ENCODE measurements at regions not wholly inside any gene's neighbourhood (a gene's known extent, or its start where the extent isn't known, plus 50 kb on each side); places are given as distances from the start of the nearest gene placed in this dataset.

DNA sequence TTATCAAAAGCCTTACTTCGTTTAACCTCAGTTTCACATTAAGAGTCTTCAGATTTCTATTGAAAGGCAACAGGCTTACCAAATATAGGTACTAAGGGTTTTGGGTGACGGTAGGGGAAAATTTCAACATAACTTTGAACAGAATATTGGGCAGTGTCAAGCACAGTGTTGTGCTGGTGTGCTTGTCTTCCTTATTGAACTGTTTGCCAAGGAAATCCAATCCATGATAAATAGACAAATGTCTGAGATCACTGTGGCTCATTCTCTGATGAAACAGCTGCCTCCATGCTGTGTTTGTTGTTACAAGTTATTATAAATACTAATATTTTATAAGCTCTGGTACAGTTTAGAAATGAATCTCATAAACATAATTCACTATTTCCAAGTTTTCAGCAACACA is 730.1 kb downstream of the NR2F1-AS1 start:
- no peak overlapping the region for H3K27ac ChIP-seq (ENCODE audit: low read depth, low read length)
- no peaks in the 10 kb centered on the region for H3K79me2 ChIP-seq (ENCODE audit: control insufficient read depth, low read length)
- no peaks in the 10 kb centered on the region for H3K9me2 ChIP-seq (replicated peaks; ENCODE audit: control insufficient read depth, low read length)
- H3K9me3 ChIP-seq (ENCODE audit: control insufficient read depth, insufficient read depth, low read length) = no peaks in the 10 kb centered on the region
- no peak overlapping the region for H3K4me3 ChIP-seq (ENCODE audit: low read length)
- no peaks in the 10 kb centered on the region for H3K27me3 ChIP-seq (ENCODE audit: control insufficient read depth, low read length)
- TF ChIP-seq, protein P1, sequence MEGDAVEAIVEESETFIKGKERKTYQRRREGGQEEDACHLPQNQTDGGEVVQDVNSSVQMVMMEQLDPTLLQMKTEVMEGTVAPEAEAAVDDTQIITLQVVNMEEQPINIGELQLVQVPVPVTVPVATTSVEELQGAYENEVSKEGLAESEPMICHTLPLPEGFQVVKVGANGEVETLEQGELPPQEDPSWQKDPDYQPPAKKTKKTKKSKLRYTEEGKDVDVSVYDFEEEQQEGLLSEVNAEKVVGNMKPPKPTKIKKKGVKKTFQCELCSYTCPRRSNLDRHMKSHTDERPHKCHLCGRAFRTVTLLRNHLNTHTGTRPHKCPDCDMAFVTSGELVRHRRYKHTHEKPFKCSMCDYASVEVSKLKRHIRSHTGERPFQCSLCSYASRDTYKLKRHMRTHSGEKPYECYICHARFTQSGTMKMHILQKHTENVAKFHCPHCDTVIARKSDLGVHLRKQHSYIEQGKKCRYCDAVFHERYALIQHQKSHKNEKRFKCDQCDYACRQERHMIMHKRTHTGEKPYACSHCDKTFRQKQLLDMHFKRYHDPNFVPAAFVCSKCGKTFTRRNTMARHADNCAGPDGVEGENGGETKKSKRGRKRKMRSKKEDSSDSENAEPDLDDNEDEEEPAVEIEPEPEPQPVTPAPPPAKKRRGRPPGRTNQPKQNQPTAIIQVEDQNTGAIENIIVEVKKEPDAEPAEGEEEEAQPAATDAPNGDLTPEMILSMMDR (IDR thresholded peaks at IDR 0.05; ENCODE audit: low read depth, low read length, poor library complexity, severe bottlenecking) = no peak
- no peak for TF ChIP-seq EZH2phosphoT487 (IDR thresholded peaks at IDR 0.05; ENCODE audit: borderline replicate concordance, low read length)
- H3K36me3 ChIP-seq (ENCODE audit: control insufficient read depth, low read length) = no peaks in the 10 kb centered on the region
- no peaks in the 10 kb centered on the region for H3K4me1 ChIP-seq (ENCODE audit: control insufficient read depth, low read length)
- no peaks in the 10 kb centered on the region for H3F3A ChIP-seq (ENCODE audit: control insufficient read depth, insufficient read depth)
- H3K4me2 ChIP-seq (ENCODE audit: low read length) = no peak overlapping the region
- no peaks in the 10 kb centered on the region for H4K20me1 ChIP-seq (ENCODE audit: control insufficient read depth, insufficient read depth, low read depth, low read length)

DNA sequence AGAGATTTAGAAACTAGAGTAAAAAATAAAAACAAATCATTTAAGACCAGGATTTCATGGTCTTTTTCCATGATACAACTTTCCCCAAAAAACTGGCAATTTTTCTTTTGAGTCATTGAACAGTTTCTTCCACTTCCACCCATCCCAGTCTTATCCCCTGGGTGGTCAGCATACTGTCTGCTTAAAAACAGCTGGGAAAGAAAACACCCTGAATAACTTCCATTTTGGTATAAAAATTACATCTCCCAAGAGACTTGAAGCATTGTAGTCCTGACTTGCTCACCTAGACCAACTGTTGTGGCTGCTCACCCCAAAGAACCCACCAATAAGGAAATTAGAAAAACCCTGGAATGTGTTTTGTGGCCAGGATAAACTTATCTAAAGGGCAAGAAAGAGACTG is 731.3 kb downstream of the NR2F1-AS1 start:
- H3K4me1 ChIP-seq (ENCODE audit: control insufficient read depth, low read length) = no peaks in the 10 kb centered on the region
- no peaks in the 10 kb centered on the region for H3K36me3 ChIP-seq (ENCODE audit: control insufficient read depth, low read length)
- H4K20me1 ChIP-seq (ENCODE audit: control insufficient read depth, insufficient read depth, low read depth, low read length) = no peaks in the 10 kb centered on the region
- H3K27me3 ChIP-seq (ENCODE audit: control insufficient read depth, low read length) = no peaks in the 10 kb centered on the region
- no peaks in the 10 kb centered on the region for H3K79me2 ChIP-seq (ENCODE audit: control insufficient read depth, low read length)
- no peaks in the 10 kb centered on the region for H3F3A ChIP-seq (ENCODE audit: control insufficient read depth, insufficient read depth)
- H3K9me3 ChIP-seq (ENCODE audit: control insufficient read depth, insufficient read depth, low read length) = no peaks in the 10 kb centered on the region
- no peak for TF ChIP-seq EZH2phosphoT487 (IDR thresholded peaks at IDR 0.05; ENCODE audit: borderline replicate concordance, low read length)
- TF ChIP-seq, protein P1 (IDR thresholded peaks at IDR 0.05; ENCODE audit: low read depth, low read length, poor library complexity, severe bottlenecking) = no peak
- no peak overlapping the region for H3K4me3 ChIP-seq (ENCODE audit: low read length)
- H3K27ac ChIP-seq (ENCODE audit: low read depth, low read length) = no peak overlapping the region
- no peaks in the 10 kb centered on the region for H3K9me2 ChIP-seq (replicated peaks; ENCODE audit: control insufficient read depth, low read length)
- H3K4me2 ChIP-seq (ENCODE audit: low read length) = no peak overlapping the region

DNA sequence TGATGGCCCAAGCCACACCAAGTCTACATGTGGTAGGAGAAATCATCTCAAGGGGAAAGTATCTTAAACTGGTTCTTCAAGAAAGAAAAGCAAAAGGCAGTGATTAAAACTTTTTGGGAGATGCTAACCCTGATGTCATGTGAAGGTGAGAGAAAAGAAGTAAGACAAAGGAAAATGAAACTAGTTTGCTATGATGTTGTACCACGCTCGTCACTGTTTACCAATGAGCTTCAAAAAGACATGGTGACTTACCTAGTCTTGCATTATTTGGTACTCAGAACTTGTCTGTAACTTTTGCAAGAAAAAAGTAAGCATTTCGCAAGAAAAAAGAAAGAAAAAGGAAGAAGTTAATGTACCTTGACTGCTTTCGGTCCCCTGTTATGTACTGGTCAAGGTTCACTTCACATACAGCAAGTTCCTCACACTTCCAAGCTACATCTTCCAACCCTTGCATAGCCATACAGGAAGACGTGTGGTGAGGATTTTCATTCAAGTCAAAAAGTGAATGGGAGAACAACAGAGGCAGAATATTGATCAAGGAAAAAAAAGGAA is 739.3 kb downstream of the NR2F1-AS1 start:
- no peak overlapping the region for H3K27ac ChIP-seq (ENCODE audit: low read depth, low read length)
- no peaks in the 10 kb centered on the region for H3K27me3 ChIP-seq (ENCODE audit: control insufficient read depth, low read length)
- no peaks in the 10 kb centered on the region for H3K79me2 ChIP-seq (ENCODE audit: control insufficient read depth, low read length)
- no peaks in the 10 kb centered on the region for H4K20me1 ChIP-seq (ENCODE audit: control insufficient read depth, insufficient read depth, low read depth, low read length)
- H3K9me3 ChIP-seq (ENCODE audit: control insufficient read depth, insufficient read depth, low read length) = no peaks in the 10 kb centered on the region
- no peak overlapping the region for H3K4me3 ChIP-seq (ENCODE audit: low read length)
- TF ChIP-seq EZH2phosphoT487 (IDR thresholded peaks at IDR 0.05; ENCODE audit: borderline replicate concordance, low read length) = no peak
- TF ChIP-seq, protein P1 (IDR thresholded peaks at IDR 0.05; ENCODE audit: low read depth, low read length, poor library complexity, severe bottlenecking) = no peak
- no peak overlapping the region for H3K4me2 ChIP-seq (ENCODE audit: low read length)
- no peaks in the 10 kb centered on the region for H3F3A ChIP-seq (ENCODE audit: control insufficient read depth, insufficient read depth)
- H3K9me2 ChIP-seq (replicated peaks; ENCODE audit: control insufficient read depth, low read length) = no peaks in the 10 kb centered on the region
- no peaks in the 10 kb centered on the region for H3K36me3 ChIP-seq (ENCODE audit: control insufficient read depth, low read length)
- H3K4me1 ChIP-seq (ENCODE audit: control insufficient read depth, low read length) = no peaks in the 10 kb centered on the region

All from DOHH2 (cell line).